ENCODE measurements at regions not wholly inside any gene's neighbourhood (a gene's known extent, or its start where the extent isn't known, plus 50 kb on each side); places are given as distances from the start of the nearest gene placed in this dataset.

DNA sequence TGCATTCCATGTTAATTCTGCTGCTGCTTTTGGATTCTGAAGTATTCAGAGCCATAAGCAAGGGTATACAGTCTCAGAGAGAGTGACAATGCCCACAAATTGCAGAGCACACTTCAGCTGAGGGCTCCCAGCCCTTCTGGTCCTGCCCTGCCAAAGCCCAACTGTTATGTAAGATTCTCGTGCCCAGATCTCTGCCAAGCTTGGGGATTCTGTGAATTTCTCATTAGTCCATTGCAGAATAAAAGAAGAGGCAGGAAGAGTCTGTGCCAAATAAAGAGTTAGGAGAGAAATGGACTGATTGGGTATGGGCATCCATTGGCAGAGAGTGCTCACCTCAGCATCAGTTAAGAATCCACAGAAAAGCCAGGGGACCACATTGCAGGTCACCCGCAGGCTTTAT lies 112.0 kb upstream of the PNPT1 start (continued):
- TF ChIP-seq, protein P1, sequence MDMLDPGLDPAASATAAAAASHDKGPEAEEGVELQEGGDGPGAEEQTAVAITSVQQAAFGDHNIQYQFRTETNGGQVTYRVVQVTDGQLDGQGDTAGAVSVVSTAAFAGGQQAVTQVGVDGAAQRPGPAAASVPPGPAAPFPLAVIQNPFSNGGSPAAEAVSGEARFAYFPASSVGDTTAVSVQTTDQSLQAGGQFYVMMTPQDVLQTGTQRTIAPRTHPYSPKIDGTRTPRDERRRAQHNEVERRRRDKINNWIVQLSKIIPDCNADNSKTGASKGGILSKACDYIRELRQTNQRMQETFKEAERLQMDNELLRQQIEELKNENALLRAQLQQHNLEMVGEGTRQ (CRISPR knock-in tag; IDR thresholded peaks at IDR 0.05) = no peak
- TF ChIP-seq SRF (CRISPR knock-in tag; IDR thresholded peaks at IDR 0.05) = no peak

DNA sequence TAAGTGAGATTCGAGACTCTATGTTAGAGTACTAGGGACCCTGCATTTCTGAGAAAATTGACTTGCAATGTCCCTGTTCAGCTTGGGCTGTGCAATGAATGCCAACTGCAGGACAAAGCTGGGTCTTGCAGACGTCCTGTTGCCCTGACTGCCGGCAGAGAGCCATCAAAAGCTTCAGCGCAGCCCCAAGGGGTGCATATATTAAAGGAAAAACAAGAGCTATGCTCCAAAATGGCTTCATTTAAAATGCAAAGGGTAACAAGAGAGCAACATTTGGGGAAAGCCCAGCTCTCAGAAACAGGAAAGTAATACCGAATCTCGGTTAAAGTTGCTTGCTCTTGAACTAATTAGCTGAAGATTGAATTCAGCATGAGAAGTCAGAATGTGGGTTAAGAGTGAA lies 110.9 kb upstream of the PNPT1 start:
- no peaks in the 10 kb centered on the region for H4K20me1 ChIP-seq (replicated peaks; ENCODE audit: control insufficient read depth, insufficient read depth, low read length)
- 0% methylated on average over 6 of the region's 6 CpGs for WGBS (ENCODE audit: insufficient coverage, low coverage, missing lambda C conversion rate)
- no peaks in the 10 kb centered on the region for H3K27me3 ChIP-seq (ENCODE audit: control insufficient read depth in 2 of 2, insufficient read depth in 2 of 2, low read length in 2 of 2)
- H3K79me2 ChIP-seq (ENCODE audit: control insufficient read depth, insufficient read depth, low read length) = no peaks in the 10 kb centered on the region
- no peaks in the 10 kb centered on the region for H3K9me1 ChIP-seq (ENCODE audit: control insufficient read depth, insufficient read depth, low read length)
- no peaks in the 10 kb centered on the region for H3K36me3 ChIP-seq (ENCODE audit: control insufficient read depth, insufficient read depth, low read length)
- POLR2A ChIA-PET = no interaction called here
- no peak overlapping the region for H3K27ac ChIP-seq (ENCODE audit: extremely low read depth, low read depth, low read length)
- no peak overlapping the region for H2AFZ ChIP-seq (ENCODE audit: low read depth, low read length)
- no peak overlapping the region for H3K4me3 ChIP-seq
- in situ Hi-C loops (cut with MboI) = no loop called here
- H3K4me2 ChIP-seq (ENCODE audit: insufficient read depth, low read length) = no peak overlapping the region
- FAIRE-seq (no peak), DNase-seq (ENCODE audit: extremely low read depth in 1 of 4, low spot score in 3 of 4) (no peak), ATAC-seq (no peak)
- H3K9ac ChIP-seq (ENCODE audit: insufficient read depth in 1 of 2, low read depth in 2 of 2, low read length in 2 of 2) = no peak overlapping the region
- intact Hi-C loops (cut with micrococcal nuclease) = no loop called here
- no peaks in the 10 kb centered on the region for H3K4me1 ChIP-seq (replicated peaks in 1 of 2; ENCODE audit: control insufficient read depth in 2 of 2, insufficient read depth in 2 of 2, low read length in 2 of 2)
- H3K9me3 ChIP-seq (replicated peaks; ENCODE audit: control insufficient read depth, insufficient read depth, low read depth, low read length) = no peaks in the 10 kb centered on the region
- CTCF ChIA-PET (ENCODE audit: low intra/inter-chr PET ratio) = no interaction called here
- no TSS peak for BruUV-seq (replicated peaks)
- TF ChIP-seq, protein P2, sequence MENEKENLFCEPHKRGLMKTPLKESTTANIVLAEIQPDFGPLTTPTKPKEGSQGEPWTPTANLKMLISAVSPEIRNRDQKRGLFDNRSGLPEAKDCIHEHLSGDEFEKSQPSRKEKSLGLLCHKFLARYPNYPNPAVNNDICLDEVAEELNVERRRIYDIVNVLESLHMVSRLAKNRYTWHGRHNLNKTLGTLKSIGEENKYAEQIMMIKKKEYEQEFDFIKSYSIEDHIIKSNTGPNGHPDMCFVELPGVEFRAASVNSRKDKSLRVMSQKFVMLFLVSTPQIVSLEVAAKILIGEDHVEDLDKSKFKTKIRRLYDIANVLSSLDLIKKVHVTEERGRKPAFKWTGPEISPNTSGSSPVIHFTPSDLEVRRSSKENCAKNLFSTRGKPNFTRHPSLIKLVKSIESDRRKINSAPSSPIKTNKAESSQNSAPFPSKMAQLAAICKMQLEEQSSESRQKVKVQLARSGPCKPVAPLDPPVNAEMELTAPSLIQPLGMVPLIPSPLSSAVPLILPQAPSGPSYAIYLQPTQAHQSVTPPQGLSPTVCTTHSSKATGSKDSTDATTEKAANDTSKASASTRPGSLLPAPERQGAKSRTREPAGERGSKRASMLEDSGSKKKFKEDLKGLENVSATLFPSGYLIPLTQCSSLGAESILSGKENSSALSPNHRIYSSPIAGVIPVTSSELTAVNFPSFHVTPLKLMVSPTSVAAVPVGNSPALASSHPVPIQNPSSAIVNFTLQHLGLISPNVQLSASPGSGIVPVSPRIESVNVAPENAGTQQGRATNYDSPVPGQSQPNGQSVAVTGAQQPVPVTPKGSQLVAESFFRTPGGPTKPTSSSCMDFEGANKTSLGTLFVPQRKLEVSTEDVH (IDR thresholded peaks at IDR 0.05; ENCODE audit: low read depth, partially characterized antibody) = no peak
- TF ChIP-seq, protein P3, sequence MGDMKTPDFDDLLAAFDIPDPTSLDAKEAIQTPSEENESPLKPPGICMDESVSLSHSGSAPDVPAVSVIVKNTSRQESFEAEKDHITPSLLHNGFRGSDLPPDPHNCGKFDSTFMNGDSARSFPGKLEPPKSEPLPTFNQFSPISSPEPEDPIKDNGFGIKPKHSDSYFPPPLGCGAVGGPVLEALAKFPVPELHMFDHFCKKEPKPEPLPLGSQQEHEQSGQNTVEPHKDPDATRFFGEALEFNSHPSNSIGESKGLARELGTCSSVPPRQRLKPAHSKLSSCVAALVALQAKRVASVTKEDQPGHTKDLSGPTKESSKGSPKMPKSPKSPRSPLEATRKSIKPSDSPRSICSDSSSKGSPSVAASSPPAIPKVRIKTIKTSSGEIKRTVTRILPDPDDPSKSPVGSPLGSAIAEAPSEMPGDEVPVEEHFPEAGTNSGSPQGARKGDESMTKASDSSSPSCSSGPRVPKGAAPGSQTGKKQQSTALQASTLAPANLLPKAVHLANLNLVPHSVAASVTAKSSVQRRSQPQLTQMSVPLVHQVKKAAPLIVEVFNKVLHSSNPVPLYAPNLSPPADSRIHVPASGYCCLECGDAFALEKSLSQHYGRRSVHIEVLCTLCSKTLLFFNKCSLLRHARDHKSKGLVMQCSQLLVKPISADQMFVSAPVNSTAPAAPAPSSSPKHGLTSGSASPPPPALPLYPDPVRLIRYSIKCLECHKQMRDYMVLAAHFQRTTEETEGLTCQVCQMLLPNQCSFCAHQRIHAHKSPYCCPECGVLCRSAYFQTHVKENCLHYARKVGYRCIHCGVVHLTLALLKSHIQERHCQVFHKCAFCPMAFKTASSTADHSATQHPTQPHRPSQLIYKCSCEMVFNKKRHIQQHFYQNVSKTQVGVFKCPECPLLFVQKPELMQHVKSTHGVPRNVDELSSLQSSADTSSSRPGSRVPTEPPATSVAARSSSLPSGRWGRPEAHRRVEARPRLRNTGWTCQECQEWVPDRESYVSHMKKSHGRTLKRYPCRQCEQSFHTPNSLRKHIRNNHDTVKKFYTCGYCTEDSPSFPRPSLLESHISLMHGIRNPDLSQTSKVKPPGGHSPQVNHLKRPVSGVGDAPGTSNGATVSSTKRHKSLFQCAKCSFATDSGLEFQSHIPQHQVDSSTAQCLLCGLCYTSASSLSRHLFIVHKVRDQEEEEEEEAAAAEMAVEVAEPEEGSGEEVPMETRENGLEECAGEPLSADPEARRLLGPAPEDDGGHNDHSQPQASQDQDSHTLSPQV (IDR thresholded peaks at IDR 0.05) = no peak
- TF ChIP-seq, protein P4, sequence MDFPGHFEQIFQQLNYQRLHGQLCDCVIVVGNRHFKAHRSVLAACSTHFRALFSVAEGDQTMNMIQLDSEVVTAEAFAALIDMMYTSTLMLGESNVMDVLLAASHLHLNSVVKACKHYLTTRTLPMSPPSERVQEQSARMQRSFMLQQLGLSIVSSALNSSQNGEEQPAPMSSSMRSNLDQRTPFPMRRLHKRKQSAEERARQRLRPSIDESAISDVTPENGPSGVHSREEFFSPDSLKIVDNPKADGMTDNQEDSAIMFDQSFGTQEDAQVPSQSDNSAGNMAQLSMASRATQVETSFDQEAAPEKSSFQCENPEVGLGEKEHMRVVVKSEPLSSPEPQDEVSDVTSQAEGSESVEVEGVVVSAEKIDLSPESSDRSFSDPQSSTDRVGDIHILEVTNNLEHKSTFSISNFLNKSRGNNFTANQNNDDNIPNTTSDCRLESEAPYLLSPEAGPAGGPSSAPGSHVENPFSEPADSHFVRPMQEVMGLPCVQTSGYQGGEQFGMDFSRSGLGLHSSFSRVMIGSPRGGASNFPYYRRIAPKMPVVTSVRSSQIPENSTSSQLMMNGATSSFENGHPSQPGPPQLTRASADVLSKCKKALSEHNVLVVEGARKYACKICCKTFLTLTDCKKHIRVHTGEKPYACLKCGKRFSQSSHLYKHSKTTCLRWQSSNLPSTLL (IDR thresholded peaks at IDR 0.05) = no peak
- TF ChIP-seq RUNX1 (IDR thresholded peaks at IDR 0.05; ENCODE audit: low read depth) (no peak), PTTG1 (tag; IDR thresholded peaks at IDR 0.05; ENCODE audit: low read depth) (no peak)
- TF ChIP-seq, protein P5, sequence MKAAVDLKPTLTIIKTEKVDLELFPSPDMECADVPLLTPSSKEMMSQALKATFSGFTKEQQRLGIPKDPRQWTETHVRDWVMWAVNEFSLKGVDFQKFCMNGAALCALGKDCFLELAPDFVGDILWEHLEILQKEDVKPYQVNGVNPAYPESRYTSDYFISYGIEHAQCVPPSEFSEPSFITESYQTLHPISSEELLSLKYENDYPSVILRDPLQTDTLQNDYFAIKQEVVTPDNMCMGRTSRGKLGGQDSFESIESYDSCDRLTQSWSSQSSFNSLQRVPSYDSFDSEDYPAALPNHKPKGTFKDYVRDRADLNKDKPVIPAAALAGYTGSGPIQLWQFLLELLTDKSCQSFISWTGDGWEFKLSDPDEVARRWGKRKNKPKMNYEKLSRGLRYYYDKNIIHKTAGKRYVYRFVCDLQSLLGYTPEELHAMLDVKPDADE (conservative IDR thresholded peaks at IDR 0.05; ENCODE audit: control insufficient read depth, low read depth, low read length) = no peak
